Fibroblast of skin of right biceps (primary cell): ENCODE measurements at regions not wholly inside any gene's neighbourhood (a gene's known extent, or its start where the extent isn't known, plus 50 kb on each side); places are given as distances from the start of the nearest gene placed in this dataset.
A peak's percentile ranks its signal among the peaks of the same experiment; 100 is the strongest.

Experiments
- DNase-seq: peaks from one replicate; pipeline ENCODE4 v3.0.0-alpha.2; 2013

DNA sequence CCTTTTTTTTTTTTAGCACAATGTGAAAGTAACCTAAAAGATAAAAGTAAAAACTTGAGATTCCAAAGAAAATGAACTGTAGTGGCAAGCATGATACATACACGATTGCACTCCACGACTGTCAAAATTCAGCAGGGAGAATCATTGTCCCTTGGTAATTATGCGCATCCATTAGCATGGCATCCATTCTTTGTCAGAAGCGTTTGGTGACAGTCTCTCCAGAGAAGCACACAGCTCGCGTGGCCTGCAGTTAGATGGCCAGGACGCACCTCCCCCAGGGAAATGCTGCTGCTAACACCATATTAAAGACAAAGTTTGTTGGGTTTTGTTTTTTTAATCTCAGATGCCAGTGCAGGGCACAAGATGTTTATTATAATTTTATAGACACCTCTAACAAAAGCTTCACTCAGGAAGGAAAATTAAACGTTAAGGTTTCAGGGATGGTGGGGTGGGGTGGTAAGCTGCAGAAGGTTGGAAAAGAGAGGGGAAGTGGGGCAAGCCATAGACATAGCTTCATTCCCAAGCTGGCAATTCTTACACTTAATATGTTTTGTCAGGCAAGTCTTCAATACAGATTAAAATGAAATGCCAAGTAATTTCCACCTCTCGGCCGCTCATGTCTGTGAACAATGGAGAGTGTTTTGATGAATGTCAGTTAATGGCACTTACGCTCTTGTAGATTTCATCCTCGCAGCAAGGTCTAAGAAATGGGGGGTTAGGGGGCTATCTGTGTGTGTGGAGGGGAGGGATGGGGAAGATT is 142.8 kb upstream of the TOPAZ1 start:
- DNase-seq, result no peak

DNA sequence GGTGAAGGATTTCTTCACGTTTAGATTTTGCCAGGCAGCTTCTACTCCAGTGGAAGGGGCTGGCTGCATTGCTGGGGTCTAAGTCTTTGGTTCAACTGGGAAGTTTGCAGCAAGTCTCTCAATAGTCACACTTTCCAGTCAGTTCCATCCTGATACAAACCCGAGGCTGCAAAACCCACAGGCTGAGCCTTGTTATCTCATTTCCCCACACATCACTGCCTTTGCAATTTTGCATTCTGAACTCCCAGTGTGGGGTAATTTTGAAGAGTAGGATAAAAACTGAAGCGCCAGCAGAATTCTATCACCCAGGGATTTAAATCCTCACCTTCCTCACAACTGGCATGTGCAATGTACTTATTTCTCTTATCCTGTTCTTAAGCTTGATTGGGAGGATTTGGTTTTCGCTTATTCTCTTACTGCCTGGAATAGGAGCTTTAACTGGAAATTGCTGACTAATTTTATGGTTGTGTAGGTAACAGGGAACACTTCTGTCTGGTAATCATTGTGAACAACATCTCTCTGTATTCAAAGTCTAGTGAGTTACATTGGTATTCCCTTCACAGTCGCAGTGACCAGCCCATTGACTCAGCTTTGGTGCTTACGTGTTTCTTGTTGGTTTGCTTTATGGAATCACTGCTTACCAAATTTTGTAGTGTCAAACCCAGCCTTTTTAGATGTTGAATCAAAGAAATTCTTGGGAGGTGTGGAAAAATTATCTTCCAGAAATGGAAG is 142.0 kb upstream of the TOPAZ1 start:
- no peak for DNase-seq

DNA sequence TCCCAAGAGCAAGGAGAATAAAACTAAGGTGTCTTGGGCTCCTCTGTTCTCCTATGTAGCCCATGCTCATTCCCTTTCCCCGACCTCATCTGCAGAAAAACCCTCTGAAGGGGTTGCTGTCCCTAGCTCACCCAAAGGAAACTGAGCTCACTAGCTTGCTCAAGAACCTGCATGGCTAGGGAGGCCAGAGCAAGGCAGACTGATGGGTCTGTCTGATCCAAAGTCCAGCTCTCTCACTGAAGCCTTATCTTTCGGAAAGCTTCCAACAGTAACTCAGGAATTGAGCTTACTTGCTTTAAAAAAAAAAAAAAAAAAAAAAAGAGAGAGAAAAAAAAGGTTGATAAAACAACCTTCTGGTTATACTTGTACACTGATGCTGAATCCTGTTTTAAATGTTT is 141.4 kb upstream of the TOPAZ1 start:
- no peak for DNase-seq

DNA sequence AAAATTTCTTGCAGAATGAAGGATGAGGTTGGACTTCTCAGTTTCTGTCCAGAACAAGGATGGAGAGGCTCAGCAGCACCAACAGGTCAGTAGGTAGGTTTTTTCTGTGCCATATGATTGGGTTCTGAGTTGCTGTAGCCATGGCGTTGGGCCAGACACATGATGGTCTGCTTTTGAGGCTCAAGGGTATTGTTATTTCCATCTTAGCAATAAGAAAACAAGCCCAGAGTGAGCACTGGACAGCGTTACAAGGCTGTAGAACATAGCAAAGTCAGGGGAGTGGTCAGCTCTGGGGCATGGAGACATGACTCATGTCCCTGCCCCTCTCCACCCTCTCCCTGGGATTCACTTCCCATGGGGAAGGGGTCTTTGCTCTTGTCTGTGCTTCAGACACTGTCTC is 137.6 kb upstream of the TOPAZ1 start:
- no peak for DNase-seq

DNA sequence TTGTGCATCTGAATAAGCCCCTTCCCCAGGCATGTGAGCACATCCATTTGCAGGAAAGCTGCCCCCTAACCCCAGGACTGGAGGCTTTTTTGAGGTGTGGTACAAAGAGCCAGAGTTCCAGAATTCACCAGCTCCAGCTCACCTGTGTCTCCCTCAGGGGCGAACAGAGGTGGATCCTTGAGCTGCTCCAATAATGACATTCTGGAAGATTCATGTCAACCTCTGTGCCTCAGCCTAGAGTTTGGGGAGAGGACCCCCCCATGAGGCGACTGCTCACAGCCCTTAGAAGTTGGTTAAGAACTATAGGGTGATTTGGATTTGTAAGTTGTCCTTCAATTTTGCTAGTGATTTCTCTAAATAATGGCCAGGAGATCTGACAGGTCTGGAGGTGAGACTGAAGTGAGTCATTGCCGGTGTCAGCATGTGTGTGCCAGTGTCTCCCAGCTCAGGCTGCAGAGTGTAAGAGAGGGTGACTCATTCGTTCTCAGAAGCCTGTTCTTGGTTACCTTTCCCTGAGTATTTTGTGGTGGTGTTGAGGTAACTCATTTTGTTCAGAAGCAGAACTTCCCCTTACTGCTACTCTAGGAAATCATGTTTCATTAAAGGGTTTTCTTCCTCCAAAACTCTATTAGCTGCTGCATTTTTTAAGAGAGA is 136.9 kb upstream of the TOPAZ1 start:
- peak; percentile 47 for DNase-seq

DNA sequence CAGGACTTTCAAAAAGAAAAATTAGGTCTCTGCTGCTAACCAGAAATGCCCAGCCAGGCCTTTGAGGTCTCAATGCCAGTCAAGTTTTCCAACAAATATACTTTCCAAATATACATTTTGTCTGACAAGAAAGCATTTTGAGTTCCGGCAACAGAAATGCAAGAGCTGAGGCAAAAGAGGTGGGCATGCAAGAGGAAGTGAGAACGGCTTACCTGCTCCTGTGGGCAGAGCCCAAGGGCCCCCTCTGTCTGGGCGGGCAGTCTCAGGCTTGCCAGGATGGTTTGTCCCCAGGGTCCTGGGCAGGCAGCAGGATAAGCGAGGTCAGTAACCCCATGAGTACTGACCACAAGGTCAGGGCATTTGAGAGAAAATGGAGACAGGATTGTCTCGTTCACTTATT is 136.1 kb upstream of the TOPAZ1 start:
- DNase-seq, result no peak

DNA sequence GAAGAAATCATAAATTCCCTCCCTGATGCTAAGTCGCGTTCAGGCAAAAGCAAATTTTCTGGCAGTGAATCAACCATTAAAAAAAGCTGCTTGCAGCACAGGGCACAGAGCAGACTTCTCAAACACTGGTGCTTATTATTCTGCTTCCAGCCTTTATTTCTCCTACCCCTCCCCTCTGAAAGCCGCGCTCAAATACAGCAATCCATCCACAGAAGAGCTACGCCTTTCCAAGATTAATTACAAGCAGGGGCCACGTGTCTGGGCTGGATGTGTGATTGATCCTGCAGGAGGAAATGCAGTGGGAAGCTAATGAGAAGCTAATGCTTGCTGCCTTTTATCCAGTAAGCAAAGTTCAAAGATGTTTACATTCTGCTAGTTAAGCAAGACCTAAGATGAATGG is 134.9 kb upstream of the TOPAZ1 start:
- no peak for DNase-seq

DNA sequence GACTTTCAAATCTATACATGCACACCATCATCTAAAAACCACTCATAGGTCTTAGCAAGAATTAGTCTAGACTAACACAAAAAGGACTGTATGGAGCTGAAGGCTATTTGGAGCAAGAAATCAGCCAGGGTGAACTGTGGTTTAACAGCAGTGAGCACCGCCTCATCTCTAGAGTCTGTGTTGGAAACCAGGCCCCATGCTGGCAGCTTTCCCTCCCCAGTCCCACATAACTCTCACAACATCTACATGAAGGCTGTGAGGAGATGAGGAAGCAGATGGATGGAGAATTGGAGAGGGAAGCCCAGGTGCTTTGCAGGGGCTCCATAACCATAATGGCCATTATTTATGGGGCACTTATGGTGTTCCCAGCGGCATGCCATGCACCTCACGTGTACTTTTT is 133.2 kb upstream of the TOPAZ1 start:
- DNase-seq, result no peak

DNA sequence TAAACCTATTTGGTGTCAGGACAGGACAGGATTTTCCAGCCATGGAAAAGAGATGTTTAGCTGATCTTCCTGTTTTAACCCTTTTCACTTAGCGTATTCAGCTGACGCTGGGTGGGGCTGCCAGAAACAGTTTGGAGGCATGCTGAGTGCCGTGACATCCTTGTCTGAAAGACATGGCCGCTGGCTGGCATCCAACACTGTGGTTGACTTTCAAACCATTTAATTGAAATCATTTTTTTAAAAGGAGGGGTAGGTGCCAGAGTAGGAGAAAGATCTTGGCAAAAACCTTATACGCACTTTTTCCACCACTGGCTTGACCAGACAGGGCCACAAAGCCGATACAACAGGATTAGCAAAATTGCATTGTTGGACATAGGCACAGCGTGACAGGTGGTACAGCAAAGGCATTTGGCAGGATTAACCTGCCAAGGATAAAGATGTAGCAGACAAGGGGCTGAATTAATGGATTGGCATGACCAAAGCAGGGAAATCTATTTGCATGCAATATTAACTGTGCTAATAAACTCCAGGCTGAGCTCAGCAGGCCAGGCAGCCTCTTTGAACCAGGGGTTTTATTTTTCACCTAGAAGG is 131.8 kb upstream of the TOPAZ1 start:
- DNase-seq, result no peak

DNA sequence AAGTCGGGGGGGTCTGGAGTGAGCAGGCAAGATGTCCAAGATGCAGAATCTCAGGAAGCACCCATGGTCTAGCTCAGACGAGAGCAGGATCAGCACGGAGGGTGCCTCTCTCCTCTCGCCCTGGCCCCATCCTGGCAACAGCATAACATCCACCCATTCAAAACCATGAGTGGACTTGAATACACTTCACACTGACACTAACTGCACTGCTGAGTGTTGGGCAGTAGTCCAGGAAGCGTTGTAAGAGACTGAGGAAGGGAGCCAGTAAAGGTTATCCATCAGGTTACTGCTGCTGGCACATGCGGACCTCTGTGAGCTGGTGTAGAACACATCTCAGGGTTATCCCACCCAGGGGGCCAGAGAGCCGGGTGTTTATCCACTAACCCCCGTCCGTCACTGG is 131.0 kb upstream of the TOPAZ1 start:
- no peak for DNase-seq

DNA sequence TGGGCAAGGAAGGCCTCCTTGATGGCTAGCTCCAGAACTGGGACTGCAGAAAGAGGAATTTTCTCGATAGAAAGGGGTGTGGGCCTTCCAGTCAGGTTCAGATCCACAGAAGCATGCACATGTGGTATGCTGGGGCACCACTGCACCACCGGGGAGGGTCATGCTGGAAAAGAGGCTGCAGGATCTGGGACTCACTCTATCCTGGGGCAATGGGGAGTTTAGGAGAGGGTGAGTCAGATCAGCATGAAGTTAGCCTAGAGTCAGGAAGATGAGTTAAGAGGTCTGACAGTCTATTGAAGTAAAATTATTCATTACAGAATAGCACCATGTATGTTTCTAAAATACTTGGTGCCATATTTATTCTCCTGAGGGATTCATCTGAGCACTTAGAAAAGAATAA is 130.2 kb upstream of the TOPAZ1 start:
- no peak for DNase-seq

DNA sequence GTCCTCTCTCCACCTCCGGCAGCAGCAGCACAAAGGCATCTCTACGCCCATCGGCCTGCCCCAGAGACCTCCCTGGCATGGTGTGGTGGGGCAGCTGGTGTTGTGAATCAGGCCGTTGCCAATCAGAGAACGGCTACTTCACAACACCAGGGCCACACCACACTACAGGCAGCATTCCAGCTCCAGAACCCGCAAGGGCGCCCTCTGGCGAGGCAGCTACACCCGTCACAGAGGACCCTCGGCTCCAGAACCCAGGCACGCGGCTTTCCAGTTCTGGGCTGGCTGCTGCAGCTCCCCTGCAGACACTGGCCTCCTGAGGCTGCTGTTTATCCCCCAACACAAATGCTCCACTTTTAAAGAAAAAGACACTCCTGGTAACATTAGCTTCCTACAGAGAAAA is 127.5 kb upstream of the TOPAZ1 start:
- peak; percentile 18 for DNase-seq

DNA sequence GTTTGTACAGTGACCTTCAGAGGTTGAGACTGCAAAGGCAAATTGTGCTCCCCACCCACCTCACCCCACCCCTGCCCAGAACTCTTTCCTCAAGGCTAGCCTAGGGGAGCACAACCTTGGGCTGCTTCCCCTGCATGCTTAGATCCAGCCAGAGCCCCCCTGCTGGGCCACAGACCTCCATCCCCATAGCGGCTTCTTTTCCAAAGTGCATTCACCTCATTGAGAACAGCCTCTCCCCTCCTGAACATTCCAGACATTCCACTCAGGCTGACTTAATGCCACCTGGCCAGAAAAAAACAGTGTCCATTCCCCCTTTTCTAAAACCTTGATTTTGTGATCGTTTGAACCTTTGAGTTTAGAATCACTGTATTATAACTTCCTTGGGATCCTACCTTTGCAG is 124.4 kb upstream of the TOPAZ1 start:
- DNase-seq, result no peak

DNA sequence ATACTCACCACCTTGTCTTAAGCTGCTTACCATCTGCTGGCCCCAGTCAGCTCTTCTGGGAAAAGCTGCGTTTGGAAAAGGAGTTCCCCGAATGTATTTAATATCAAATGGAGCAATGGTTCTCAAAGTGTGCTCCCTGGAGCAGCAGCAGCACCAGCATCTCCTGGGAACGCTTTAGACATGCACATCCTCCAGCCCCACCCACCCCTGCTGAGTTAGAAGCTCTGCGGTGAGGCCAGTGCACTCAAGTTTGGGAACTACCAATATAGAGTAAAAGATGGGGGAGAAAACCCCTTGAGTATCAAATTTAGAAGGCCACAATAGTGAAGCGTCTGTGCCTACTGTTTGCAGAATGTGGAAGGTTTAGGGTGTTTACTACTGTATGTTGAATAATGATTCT is 124.0 kb upstream of the TOPAZ1 start:
- no peak for DNase-seq

DNA sequence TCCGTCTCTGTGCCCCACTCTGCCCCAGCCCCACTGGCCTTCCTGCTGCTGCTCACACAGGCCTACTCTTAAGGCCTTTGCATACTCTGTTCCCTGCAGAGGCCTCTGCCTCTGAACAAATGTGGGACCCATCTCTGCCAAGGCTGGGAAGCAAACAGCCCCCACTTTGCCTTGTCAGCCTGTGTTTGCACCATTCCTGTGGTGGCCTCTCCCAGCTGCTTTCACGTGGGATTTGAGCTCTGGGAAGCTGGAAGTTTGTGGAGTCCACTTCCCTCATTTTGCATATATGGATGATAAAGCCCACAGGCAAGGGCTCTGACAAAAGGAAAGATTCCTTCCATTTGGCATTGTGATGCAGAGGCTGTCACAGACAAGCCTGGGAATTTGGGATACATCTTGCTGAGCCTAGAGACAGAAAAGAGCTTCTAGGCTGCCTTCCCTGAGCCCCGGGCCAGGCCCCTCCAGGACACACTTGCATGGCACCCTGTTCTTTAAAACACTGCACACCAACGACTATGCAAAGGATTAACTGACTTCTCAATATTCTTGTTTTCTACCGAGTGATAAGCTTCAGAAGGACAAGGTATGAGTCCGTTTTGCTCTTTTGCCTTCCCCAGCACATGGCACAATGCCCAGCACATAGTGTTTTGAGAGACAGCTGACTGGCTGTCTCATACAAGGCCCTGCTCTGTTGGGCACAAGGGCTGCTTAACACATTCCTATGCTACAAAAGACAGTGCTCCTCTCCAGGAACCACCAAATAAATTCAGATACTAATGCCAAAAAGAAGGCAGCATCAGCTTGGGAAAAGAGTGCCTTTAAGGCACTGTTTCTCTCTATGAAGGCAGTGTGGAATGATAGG is 120.7 kb upstream of the TOPAZ1 start:
- peak; percentile 7 for DNase-seq

DNA sequence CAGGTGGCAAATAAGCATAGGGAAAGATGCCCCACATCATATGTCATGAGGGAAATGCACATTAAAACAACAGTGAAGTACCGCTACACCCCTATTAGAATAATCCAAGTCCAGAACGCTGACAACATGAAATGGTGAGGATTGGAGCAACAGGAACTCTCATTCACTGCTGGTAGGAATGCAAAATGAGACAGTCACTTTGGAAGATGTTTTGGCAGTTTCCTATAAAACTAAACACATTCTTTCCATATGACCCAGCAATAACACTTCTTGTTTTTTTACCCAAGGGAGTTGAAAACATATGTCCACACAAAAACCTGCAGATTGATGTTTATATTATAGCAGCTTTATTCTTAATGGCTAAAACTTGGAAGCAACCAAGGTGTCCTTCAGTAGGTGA is 116.4 kb upstream of the TOPAZ1 start:
- DNase-seq, result peak; percentile 11

DNA sequence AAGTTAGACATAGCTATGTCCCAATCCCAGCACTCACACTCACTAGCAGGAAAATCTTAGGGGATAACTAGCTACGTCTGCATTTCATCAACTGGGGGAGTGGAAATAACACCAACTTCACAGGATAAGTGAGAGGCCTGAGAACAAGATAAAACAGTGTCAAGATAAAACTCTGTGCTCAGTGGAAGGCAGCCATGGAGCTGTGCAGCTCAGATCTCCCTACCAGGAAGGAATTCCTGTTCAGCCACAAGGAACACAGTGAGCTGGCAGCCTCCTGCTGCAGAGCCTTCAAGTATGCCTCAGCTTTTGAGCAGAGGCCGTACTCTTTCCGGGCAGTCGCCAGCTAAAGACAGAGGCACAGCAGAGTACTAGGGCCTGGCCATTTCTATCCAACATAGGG is 115.8 kb upstream of the TOPAZ1 start:
- DNase-seq, result no peak

DNA sequence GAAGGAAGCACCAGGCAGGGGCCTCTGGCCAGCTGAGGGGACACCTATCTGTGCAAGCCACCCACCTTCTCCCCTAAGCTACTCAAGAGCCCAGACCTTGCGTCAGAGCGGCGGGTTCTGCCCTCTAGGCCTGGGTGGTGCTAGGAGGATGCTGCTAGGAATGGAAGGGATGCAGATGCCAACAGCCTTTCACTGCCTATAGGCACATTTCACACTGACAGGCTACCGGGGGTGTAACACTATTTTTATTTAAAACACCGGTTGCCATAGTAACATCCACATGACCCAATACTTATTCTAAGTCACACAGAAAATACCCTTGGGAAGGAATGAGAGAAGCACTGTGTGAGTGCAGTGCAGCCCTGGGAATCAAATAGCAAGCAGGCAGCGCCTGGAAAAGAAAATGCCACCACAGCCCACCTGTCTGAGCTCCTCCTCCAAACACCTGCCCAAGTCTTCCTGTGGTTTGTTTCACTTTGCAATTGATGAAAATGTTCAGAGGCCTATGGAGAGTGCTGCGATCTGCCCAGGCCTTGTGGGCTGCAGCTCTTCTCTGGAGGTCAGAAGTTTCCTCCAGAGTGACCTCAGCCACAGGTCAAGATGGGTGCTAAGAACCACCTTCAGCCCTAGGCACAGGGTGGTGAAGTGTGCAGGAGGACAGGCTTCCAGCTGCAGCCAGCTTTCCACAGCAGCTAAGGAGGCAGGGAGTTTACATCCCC is 113.5 kb upstream of the TOPAZ1 start:
- DNase-seq, result no peak

DNA sequence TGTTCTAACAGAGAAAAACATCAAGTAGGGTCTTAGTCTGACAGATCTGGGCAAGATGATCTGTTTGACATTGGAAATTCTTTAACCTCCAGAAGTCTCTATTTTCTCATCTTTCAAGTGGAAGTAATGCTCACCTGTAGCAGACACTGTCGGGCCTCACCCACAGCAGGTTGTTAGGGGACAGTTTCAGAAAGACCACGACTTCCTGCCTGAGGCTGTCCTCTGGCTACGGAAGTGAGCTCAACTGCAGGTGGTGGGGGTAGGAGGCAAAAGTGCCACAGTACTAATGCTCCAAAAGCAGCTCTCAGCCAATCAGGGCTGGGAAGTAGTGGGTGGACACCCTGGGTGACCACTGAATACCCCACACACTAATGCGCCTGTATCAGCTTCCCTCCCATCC is 111.4 kb upstream of the TOPAZ1 start:
- no peak for DNase-seq

DNA sequence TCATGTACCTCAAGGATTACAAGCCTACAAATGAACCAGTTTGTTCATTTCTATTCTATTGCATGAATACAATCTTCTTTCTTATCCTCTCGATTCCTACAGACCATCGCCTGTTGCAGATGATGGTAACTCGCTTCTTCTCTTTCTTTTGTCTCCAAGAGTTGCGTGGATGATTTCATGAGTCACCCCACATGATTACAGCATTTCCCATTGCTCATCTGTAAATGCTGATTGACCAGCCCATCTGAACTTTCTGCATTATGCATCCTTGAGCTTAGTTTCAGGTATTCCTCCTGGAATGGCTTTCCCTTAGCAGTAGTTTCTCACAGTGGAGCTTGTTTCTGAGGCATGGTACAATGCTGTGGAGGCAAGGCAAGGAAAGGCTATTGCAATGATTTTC is 109.6 kb upstream of the TOPAZ1 start:
- DNase-seq, result no peak

DNA sequence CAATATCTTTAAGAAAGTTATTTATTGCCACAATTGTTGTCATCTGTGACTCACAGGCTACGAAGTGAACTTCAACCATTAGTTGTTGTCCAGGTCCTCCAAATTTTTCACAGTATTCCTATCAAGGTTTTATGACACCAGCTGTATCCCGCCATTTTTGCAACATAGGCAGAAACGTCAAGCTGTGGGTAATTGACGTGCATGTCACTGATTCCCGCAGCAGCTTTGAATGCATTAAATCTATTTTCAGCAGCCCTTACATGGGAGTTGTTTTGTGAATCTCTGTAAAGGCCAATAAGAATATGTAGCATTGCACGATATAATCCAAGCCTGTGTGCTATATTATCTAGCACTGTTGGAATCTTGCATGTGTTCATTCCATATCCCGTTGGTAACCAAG is 109.1 kb upstream of the TOPAZ1 start:
- DNase-seq, result no peak

DNA sequence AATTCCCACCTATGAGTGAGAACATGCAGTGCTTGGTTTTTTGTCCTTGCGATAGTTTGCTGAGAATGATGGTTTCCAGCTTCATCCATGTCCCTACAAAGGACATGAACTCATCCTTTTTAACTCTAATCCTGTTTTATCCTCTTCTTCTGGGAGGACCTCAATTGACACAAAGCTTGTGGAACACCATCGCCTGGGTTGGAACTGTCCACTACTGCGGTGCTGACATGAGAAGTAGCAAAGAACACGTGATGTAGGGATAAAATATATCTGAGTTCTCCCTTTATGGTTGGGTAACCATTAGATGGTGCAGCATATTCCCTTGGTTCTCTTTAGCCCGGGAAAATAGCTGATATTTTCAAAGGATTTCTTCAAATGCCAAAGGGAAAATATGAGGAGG is 105.3 kb upstream of the TOPAZ1 start:
- DNase-seq, result peak; percentile 7
